Heart left ventricle (tissue), 13 donors: ENCODE measurements at regions not wholly inside any gene's neighbourhood (a gene's known extent, or its start where the extent isn't known, plus 50 kb on each side); places are given as distances from the start of the nearest gene placed in this dataset.

Experiments used
- POLR2A ChIP-seq, 2 donors: fragments of 450-650 bp; IDR thresholded peaks; one replicate each; pipeline ENCODE4 v1.6.1; 2017; ENCODE audit warnings: antibody characterized with exemption in 2 of 2, mild to moderate bottlenecking in 2 of 2, moderate library complexity in 2 of 2
- TF ChIP-seq, protein P1 (sequence below), 12 donors: fragments of 200-600 bp; sonication (generic) in 4 of 12; IDR thresholded peaks; one replicate each; pipeline versions ENCODE4 v1.5.0 to v1.8.0; 2018 to 2022; ENCODE audit warnings: antibody characterized with exemption in 12 of 12, mild to moderate bottlenecking in 5 of 12
- donor health status: ischemic (EF 13 %, LVEDD 7.1; RV severe dilation, severe dysfunction).
- donor health status: DM: no; HTN: yes; CAD: no.
- donor health status: DM: no; HTN: no; CAD: no.
- donor health status: ischemic (EF 25% LVEDD 6.9; RV normal size, moderate dysfunction).
- donor health status: ischemic (EF 25% LVEDD 5.7; RV mildly dilated, moderate dysfunction).
- donor health status: ischemic (EF 35%, LVEDD 5.7; RV mildly dilated, moderate dysfunction).
- donor health status: nonischemic (EF 11% LVEDD 7.7; RV severe dilation, severe dysfunction).
- donor health status: DM: yes; HTN: yes; CAD: no.
- donor health status: PGD.
- donor health status: ischemic (EF 29% LVEDD 5.4; RV normal size, mild dysfunction).
- donor health status: nonischemic (EF 23%, LVEDD 6.1; RV moderate dilation, normal function).

DNA sequence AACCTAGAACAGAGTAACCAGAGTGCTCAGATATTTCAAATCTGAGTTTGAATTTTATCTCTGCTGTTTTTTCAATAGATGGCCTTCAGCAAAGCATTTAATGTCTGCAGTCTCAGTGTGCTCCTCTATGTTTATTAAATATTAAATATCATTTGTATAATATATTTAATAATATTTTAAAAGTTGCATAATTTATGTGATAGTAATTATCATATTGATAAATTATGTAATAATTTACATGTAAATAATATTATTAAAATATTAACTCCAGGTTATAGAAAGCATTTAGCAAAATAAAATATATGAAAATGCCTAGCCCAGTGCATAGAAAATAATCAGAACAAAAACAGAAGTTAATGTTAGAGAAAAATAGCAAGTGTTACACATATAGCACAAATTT is 930.0 kb upstream of the SLC35B3 start:
- TF ChIP-seq, protein P1, sequence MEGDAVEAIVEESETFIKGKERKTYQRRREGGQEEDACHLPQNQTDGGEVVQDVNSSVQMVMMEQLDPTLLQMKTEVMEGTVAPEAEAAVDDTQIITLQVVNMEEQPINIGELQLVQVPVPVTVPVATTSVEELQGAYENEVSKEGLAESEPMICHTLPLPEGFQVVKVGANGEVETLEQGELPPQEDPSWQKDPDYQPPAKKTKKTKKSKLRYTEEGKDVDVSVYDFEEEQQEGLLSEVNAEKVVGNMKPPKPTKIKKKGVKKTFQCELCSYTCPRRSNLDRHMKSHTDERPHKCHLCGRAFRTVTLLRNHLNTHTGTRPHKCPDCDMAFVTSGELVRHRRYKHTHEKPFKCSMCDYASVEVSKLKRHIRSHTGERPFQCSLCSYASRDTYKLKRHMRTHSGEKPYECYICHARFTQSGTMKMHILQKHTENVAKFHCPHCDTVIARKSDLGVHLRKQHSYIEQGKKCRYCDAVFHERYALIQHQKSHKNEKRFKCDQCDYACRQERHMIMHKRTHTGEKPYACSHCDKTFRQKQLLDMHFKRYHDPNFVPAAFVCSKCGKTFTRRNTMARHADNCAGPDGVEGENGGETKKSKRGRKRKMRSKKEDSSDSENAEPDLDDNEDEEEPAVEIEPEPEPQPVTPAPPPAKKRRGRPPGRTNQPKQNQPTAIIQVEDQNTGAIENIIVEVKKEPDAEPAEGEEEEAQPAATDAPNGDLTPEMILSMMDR (IDR thresholded peaks at IDR 0.05): no peak
- TF ChIP-seq POLR2A (IDR thresholded peaks at IDR 0.05): no peak
